Suppressor macrophage (primary cell): ENCODE measurements at regions not wholly inside any gene's neighbourhood (a gene's known extent, or its start where the extent isn't known, plus 50 kb on each side); places are given as distances from the start of the nearest gene placed in this dataset.
A peak's percentile ranks its signal among the peaks of the same experiment; 100 is the strongest.
"Not testable (repeated sequence)": the region's sequence is repeated elsewhere in the genome, so short reads cannot be mapped to it uniquely, and the experiment has no call there.

Source experiments
- DNase-seq, 4 experiments: peaks; one replicate each; pipeline ENCODE4 v3.0.0-alpha.2; 2020 to 2022

DNA sequence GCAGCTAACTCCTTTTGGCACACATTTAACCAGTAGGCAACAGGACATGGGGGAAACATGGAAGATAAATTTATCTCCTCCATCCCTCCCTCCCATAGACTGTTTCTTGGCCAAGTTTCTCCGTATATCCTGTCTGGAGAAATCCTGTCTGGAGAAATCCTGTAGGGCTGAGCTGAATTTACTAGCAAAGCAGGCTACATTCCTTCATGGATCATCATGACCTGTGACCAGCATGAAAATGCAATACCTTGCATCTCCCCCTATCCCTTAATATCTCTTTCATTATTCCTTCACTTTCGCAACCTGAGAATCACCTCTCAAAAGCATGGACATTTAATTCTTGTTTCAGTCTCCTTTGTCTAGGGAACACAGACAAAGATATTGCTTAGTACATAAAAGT, 379.1 kb downstream of the PSAT1 start:
- DNase-seq = no peak

DNA sequence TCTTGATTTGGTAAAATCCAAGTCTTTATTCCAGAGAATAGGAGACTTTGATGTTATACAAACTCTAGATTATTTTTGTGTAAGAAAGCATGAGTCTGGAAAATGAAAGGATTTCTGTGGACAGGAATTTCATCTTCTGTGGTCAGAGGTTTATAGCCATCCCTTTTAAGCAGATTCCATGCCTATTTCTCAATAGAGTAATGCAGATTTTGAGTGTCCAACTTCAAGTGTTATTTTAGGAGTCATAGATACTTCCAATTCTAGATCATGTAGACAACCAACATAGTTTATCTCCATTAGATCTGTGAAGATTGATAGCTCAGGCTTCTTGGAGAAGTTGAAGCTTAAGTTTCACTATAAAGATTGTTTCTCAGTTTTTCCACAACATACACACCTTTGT, 379.7 kb downstream of the PSAT1 start:
- DNase-seq = no peak

DNA sequence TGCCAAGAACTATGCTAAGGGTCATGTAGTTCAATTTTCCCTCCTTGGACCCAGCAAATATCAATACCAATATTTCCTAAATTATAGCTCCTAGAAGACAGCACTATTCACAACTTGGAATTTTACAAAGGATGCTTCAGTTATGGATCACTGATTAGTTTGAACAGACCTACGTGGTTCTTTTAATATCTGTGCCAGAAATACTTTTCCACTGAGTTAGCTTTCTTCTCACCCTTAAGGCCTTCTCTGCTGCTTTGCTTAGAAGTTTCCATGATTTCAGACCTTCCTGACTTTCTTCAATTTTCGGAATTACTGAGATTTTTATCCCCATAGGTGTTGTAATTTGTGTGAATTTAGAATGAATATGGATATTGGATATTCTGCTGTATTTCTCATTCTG, 380.4 kb downstream of the PSAT1 start:
- no peak for DNase-seq

DNA sequence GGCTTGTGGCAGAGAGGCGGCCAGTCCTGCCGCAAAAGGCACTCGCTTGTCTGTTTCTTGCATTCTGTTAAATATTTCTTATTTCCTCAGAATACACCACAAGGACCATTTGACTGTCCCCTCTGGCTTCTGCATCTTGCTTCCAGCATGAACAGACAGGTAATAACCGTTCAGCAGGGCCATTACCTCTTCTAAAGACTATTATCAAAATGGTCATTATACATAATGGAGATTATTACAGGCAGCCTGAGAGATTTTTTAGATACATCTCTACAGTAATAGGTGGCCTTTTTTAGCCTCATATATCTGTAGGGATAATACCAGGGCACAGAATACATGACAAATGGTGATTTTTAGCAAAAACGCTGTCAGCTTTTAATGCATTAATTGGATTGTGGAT, 382.0 kb downstream of the PSAT1 start:
- DNase-seq = no peak

DNA sequence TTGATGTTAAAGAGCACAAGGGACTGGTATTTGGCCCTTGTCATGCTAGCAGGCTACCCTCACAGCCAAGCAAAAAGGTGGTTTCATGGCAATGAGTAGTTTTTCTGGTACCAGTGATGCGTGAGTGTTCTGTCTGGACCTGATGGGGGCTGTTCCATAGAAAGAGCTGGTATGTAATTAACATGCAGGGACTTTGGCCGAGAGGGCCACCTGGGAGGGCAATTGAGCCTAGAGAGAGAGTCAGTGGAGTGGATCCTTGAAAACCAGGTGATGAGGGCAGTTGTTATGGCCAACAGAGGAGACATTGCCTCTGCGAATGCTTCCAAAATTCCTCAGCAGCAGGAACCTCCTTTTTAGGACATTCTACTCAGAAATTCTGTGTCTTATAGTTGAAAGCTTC, 383.3 kb downstream of the PSAT1 start:
- DNase-seq = no peak

DNA sequence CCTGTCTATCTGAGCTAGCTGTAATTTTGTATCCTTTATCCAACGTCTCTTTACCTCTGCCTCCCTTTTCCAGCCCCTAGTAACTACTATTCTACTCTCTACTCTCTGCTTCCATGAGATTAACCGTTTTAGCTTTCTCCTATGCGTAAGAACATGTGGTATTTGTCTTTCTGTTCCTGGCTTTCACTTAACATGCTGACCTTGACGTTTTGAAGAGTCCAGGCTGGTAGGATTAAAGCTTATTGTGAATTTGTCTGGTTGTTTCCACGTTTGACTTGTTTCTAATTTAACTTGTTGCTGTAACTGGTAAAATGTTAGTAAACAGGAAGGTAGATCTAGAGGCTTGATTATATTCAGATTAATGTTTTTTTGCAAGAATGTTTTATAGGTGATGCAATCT, 385.3 kb downstream of the PSAT1 start:
- no peak for DNase-seq

DNA sequence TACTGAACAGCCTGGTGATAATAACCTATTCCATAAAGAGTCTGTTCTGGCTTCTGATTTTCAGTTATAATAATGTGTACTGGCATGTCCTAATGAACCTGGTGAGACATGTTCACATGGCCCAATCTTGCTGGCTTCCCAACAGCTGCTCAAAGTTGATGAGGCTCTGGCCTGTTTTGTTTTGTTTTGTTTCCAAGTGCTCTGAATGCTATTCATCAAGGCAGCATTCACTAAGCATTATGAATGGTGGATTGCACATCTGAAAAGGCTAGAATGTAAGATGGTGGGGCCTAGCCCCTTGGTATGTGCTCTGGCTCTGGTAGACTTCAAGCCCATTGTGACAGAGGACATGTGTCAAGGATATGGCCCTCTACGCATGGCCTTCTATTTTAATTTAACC, 388.5 kb downstream of the PSAT1 start:
- no peak for DNase-seq

DNA sequence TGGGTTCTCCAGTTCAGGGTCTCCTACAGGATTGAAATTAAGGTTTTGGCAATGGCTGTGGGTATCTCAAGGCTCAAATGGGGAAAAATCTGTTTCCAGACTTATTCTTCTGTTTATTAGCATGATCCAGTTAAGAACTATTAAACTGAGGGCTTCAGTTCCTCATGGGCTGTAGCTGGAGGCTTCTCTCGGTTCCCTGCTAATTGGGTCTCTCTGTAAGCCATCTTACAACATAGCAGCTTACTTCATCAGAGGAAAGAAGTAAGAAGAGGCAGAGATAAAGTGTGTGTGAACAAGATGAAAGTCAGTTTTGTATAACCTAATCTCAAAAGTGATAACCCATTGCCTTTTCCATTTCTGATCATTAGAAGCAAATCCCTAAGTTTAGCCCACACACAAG, 391.9 kb downstream of the PSAT1 start:
- peak; percentile 17 to 46 (median 36) for DNase-seq

DNA sequence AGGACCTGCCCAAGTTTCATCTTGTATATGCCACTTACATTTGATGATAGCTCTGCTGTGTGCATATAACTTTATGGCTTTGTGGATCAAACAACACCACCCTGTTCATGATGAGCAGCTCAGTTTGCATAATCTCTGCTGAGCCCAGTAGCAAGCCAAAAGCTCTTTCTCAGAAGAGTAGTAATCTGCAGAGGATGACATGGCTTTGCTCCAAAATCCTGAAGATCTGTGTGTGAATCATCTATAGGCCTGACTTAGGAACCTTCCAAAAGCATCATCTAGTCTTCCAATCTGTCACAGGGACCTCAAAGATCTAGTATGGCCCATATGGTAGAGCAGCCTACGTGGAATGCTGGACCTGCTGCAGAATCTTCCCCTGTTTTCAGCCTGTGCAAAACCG, 394.6 kb downstream of the PSAT1 start:
- no peak for DNase-seq

GRCh38 chr9:78692871-78693270, 395.9 kb downstream of the PSAT1 start:
- DNase-seq = no peak

- no peak for DNase-seq
Observed at GRCh38 chr9:78694974-78695373, 398.0 kb downstream of the PSAT1 start.

DNA sequence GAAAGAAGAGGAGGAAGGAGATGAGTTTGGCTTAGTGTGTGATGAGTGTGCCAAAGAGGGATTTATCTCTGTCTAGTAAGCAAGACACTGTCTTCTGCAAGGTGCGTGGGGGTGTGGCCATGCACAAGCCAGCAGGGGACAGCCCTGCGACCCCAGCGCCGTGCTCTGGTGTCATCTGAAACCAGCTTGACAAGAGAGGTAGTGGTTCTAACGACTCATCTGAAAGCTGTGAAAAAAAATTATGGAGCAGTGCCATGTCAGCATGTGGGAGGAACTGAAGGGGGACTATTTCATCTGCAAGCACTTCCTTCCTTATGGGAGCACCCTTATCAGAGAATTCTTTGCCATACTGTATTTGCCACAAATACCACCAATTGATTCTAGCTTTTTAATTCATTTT, 398.6 kb downstream of the PSAT1 start:
- peak; percentile 41 to 73 (median 68) for DNase-seq

- DNase-seq = peak in 2 of 4 experiments; percentile 65 to 72
Observed at GRCh38 chr9:78697618-78698017, 400.7 kb downstream of the PSAT1 start.

GRCh38 chr9:78698371-78698770, 401.4 kb downstream of the PSAT1 start:
- peak; percentile 12 to 60 (median 46) for DNase-seq

DNA sequence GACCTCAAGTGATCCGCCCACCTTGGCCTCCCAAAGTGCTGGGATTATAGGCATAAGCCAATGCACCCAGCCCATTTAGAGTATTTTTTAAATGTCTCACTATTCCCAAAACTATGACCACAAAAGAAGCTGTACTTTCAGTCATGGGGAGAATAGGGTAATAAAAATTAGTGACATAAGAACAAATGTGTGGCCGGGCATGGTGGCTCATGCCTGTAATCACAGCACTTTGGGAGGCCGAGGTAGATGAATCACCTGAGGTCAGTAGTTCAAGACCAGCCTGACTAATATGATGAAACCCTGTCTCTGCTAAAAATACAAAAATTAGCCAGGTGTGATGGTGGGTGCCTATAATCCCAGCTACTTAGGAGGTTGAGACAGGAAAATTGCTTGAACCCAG, 402.3 kb downstream of the PSAT1 start:
- not testable (repeated sequence) for DNase-seq

DNA sequence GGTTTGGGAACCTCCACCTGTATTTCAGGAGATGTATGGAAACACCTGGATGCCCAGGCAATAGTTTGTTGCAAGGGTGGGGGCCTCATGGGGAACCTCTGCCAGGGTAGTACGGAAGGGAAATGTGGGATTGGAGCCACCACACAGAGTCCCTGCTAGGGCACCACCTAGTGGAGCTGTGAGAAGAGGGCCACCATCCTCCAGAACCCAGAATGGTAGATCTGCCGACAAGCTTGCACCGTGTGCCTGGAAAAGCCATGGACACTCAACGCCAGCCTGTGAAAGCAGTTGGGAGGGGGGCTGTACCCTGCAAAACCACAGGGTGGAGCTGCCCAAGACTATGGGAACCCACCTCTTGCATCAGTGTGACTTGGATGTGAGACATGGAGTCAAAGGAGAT, 407.2 kb downstream of the PSAT1 start:
- peak in 3 of 4 experiments; percentile 12 to 43 (median 41) for DNase-seq

DNA sequence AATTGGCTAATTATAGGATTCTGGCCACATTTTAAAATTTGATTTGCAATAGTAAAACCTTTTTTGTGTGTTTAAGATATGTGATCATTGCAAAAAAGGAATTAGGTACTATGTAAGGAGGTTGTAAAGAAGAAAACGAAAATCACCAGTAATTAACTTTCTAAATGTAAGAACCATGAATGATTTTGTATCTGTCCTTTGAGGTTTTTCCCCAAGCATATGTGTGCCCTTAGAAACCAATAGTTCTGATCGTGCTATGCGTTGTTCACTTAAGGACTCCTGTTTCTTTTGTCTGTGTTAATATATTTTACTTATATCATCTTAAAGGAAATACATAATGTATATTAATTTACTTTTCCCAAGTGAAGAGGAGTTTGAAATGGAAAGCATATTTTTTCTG, 410.2 kb downstream of the PSAT1 start:
- DNase-seq = no peak

GRCh38 chr9:78707481-78707991, 410.6 kb downstream of the PSAT1 start:
- DNase-seq = peak in 3 of 4 experiments; percentile 27 to 82 (median 79)

DNA sequence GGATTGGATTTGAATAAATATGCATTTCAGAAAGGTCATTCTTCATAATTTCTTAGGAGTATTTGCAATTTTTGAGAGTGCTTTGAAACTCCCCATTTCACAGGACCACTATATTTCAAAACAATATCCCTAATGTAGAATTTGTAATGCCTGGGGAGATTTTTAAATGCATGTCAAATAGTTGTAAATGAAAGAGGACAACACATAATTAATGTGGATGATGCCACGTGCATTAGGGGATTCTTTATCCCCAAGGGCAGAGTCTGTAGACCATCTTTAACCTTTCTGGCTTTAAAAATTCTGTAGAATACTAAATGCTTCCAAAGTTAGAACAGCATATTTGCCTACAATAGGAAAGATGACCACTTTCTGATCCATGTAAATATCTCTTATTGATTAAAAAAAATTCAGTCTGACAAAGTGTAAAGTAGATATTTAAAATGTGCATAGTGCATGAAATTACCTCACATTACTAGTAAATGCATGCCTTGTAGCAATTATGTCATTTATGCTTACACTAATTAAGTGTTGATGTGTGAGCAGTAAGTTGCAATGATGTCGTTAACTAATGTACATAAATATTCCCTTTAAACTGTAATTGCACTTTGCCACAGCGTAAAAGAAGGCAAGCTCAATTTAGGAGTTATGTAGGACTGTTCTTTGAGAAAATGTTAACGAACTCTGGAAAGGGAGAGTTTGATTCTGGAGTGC, 416.1 kb downstream of the PSAT1 start:
- no peak for DNase-seq

DNA sequence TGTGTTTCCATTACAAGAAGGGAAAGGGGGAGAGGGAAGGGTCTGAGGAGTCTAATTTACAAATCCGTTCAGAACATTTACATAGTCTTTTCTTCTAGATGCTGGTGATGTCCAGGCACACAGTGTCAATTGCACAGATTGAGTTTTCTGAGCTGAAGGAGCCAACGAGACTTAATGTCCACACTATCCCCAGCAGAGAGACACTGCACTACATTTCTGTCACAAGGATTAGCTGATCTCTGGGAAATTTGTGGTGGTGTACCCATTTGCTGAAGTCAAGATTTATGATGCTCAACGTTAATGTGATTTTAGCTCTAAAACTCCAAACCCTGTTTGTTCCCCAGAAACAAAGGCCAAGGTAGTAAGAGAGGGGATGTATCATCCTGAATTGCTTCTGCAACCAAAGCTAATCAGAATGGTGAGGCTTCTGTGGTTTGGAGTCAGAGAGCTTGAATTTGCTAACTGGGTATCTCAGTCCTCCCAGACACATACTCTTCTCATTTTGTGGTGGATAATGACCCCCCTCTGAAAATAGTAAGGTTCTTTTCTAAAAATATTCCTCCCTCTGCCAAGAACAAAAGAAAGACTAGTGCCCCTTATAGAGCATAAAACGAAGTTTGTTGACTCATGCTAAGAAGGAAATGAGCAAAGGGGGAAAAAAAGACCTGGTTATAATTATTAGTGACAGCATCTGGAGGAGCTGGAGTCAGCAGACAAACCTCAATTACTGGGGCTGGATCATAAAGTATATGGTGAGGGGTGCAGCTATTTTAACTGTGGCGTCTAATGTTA, 416.9 kb downstream of the PSAT1 start:
- DNase-seq = no peak

- no peak for DNase-seq
Observed at GRCh38 chr9:78714576-78714975, 417.7 kb downstream of the PSAT1 start.

DNA sequence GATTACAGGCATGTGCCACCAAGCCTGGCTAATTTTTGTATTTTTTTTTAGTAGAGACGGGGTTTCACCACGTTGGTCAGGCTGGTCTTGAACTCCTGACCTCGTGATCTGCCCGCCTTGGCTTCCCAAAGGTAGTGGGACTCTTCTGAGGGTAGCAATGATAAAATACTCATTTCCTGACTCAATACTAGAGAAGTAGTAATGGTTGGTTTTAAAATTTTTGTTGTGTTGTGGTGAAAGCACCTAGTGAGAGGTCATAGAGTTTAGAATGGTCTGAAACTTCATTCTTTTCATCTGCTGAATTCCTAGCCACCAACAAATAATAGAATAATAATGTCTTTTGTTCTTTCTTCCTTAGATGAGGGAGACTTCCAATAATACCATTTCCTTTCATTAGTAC, 422.1 kb downstream of the PSAT1 start:
- DNase-seq = not testable (repeated sequence)

DNA sequence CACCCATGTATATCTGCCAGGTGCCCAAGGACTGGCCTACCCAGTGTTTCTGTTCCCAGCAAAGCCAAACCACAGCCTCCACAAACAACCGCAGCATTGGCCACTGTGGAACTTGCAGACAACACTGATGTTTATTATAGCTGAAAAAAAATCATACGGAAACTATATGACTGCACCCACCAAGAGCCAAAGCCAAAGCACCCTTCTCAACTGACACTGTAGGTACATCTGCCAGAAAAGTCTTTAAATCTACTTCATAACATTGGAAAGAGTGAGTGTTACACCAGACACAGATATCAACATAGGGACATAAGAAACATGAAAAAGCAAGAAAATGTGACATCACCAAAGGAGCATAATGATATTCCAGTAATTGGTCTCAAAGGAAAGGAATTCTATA, 428.0 kb downstream of the PSAT1 start:
- no peak for DNase-seq

DNA sequence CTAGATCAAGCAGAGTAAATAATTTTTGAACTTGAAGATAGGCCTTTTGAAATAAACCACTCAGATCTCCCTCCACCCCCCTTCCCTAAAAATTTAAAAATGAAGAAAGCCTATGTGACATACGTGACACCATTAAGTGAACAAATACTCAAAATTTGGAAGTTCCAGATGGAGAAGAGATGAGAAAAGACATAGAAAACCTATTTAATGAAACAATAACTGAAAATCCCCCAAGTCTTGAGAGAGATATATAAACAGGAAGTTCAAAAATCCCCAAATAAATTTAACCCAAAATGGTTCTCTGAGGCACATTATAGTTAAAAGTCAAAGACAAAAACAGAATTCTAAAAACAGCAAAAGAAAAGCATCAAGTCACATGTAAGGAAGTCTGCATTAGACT, 428.6 kb downstream of the PSAT1 start:
- DNase-seq = peak in 1 of 4 experiments; percentile 5
